Smooth muscle cell (in vitro differentiated cells): ENCODE measurements at regions not wholly inside any gene's neighbourhood (a gene's known extent, or its start where the extent isn't known, plus 50 kb on each side); places are given as distances from the start of the nearest gene placed in this dataset.
A peak's percentile ranks its signal among the peaks of the same experiment; 100 is the strongest.

Experiments used
- DNase-seq: peaks from one replicate; lab custom pipeline; 2025; ENCODE audit not compliant: unreplicated experiment; lab: John Stamatoyannopoulos, UW
- H2AFZ ChIP-seq: fragments of 200-600 bp; sonication (generic); 2 replicates; pipeline ENCODE4 v1.6.0; 2016; ENCODE audit warnings: antibody characterized with exemption, low read depth, mild to moderate bottlenecking
- H3F3A ChIP-seq: fragments of 200-600 bp; sonication (generic); 2 replicates; pipeline ENCODE4 v1.6.0; 2017; ENCODE audit warnings: antibody characterized with exemption, low read depth
- H3K27ac ChIP-seq: fragments of 200-600 bp; sonication (generic); 2 replicates; pipeline ENCODE4 v1.5.1; 2016; ENCODE audit warnings: low read depth, mild to moderate bottlenecking
- H3K27me3 ChIP-seq: fragments of 200-600 bp; sonication (generic); 2 replicates; pipeline ENCODE4 v1.6.1; 2016; ENCODE audit warnings: low read depth, mild to moderate bottlenecking
- H3K36me3 ChIP-seq: fragments of 200-600 bp; sonication (generic); 2 replicates; pipeline ENCODE4 v1.5.1; 2016; ENCODE audit warnings: low read depth
- H3K4me1 ChIP-seq: fragments of 200-600 bp; sonication (generic); 2 replicates; pipeline ENCODE4 v1.5.1; 2016; ENCODE audit warnings: low read depth
- H3K4me2 ChIP-seq: fragments of 200-600 bp; sonication (generic); 2 replicates; pipeline ENCODE4 v1.6.0; 2016; ENCODE audit warnings: mild to moderate bottlenecking
- H3K4me3 ChIP-seq: fragments of 200-600 bp; sonication (generic); 2 replicates; pipeline ENCODE4 v1.5.1; 2016; ENCODE audit warnings: mild to moderate bottlenecking
- H3K79me2 ChIP-seq: fragments of 200-600 bp; sonication (generic); 2 replicates; pipeline ENCODE4 v1.6.0; 2016; ENCODE audit warnings: low read depth, mild to moderate bottlenecking
- H3K9ac ChIP-seq: fragments of 200-600 bp; sonication (generic); 2 replicates; pipeline ENCODE4 v1.6.0; 2016; ENCODE audit warnings: low read depth
- H3K9me3 ChIP-seq: fragments of 200-600 bp; sonication (generic); replicated peaks from 2 replicates; pipeline ENCODE4 v1.5.1; 2016; ENCODE audit warnings: low read depth
- H4K20me1 ChIP-seq: fragments of 200-600 bp; sonication (generic); 2 replicates; pipeline ENCODE4 v1.6.0; 2016; ENCODE audit warnings: low read depth
- CTCF ChIP-seq: fragments of 200-600 bp; sonication (generic); IDR thresholded peaks from 2 replicates; pipeline ENCODE4 v1.5.1; 2017; ENCODE audit warnings: borderline replicate concordance, mild to moderate bottlenecking, antibody characterized with exemption; ENCODE audit not compliant: insufficient read depth, poor library complexity, severe bottlenecking
- WGBS: methylation state at CpG from one replicate; pipeline ENCODE4 v1.1.7; 2016; ENCODE audit warnings: low lambda C conversion rate; 5-methylcytosine and 5-hydroxymethylcytosine counted together

GRCh38 chr20:6703656-6704055, 63.8 kb upstream of the BMP2 start:
- Histone ChIP-seq H3K4me3 (no peak overlapping the region), H3K9ac (no peak overlapping the region), H3K27me3 (no peaks in the 10 kb centered on the region), H3K79me2 (no peaks in the 10 kb centered on the region), H3F3A (peaks cover 8% of the 10 kb centered on the region), H3K4me1 (peaks cover 6% of the 10 kb centered on the region), H2AFZ (no peak overlapping the region), H3K9me3 (no peaks in the 10 kb centered on the region), H3K27ac (peak overlapping the region; percentile 96), H3K4me2 (no peak overlapping the region), H4K20me1 (no peaks in the 10 kb centered on the region), H3K36me3 (no peaks in the 10 kb centered on the region)
- DNase-seq = no peak
- no peak for TF ChIP-seq CTCF

- Histone ChIP-seq H3K27ac (no peak overlapping the region), H3K27me3 (no peaks in the 10 kb centered on the region), H3K36me3 (no peaks in the 10 kb centered on the region), H3F3A (peaks cover 8% of the 10 kb centered on the region), H3K4me3 (no peak overlapping the region), H3K9me3 (no peaks in the 10 kb centered on the region), H3K4me2 (no peak overlapping the region), H4K20me1 (no peaks in the 10 kb centered on the region), H3K4me1 (peaks cover 6% of the 10 kb centered on the region), H3K9ac (no peak overlapping the region), H3K79me2 (no peaks in the 10 kb centered on the region), H2AFZ (no peak overlapping the region)
- DNase-seq = no peak
- TF ChIP-seq CTCF = no peak
- WGBS = 95% methylated on average over 3 of the region's 3 CpGs
Measured at GRCh38 chr20:6703047-6703446, 64.4 kb upstream of the BMP2 start.

GRCh38 chr20:6702144-6702543, 65.3 kb upstream of the BMP2 start:
- H2AFZ ChIP-seq = no peak overlapping the region
- H3K4me3 ChIP-seq = no peak overlapping the region
- no peak for TF ChIP-seq CTCF
- no peaks in the 10 kb centered on the region for H3K27me3 ChIP-seq
- H4K20me1 ChIP-seq = no peaks in the 10 kb centered on the region
- no peaks in the 10 kb centered on the region for H3K9me3 ChIP-seq
- peaks cover 6% of the 10 kb centered on the region for H3K4me1 ChIP-seq
- no peak for DNase-seq
- H3K27ac ChIP-seq = no peak overlapping the region
- H3K9ac ChIP-seq = no peak overlapping the region
- no peak overlapping the region for H3K4me2 ChIP-seq
- peaks cover 8% of the 10 kb centered on the region for H3F3A ChIP-seq
- no peaks in the 10 kb centered on the region for H3K36me3 ChIP-seq
- H3K79me2 ChIP-seq = no peaks in the 10 kb centered on the region

GRCh38 chr20:6700563-6701329, 66.7 kb upstream of the BMP2 start:
- Histone ChIP-seq H3K4me3 (no peak overlapping the region), H3K4me1 (peaks cover 6% of the 10 kb centered on the region), H4K20me1 (no peaks in the 10 kb centered on the region), H3K36me3 (no peaks in the 10 kb centered on the region), H3K27me3 (no peaks in the 10 kb centered on the region), H3K79me2 (no peaks in the 10 kb centered on the region), H3K9ac (no peak overlapping the region), H3K9me3 (no peaks in the 10 kb centered on the region), H2AFZ (no peak overlapping the region), H3K27ac (no peak overlapping the region), H3K4me2 (no peak overlapping the region), H3F3A (peaks cover 8% of the 10 kb centered on the region)
- no peak for DNase-seq
- no peak for TF ChIP-seq CTCF
- 75% methylated on average over 11 of the region's 11 CpGs for WGBS
